ENCODE measurements at regions not wholly inside any gene's neighbourhood (a gene's known extent, or its start where the extent isn't known, plus 50 kb on each side); places are given as distances from the start of the nearest gene placed in this dataset.

GRCh38 chr20:50301165-50301564 is 110.5 kb downstream of the CEBPB start:
- no peak for DNase-seq

DNA sequence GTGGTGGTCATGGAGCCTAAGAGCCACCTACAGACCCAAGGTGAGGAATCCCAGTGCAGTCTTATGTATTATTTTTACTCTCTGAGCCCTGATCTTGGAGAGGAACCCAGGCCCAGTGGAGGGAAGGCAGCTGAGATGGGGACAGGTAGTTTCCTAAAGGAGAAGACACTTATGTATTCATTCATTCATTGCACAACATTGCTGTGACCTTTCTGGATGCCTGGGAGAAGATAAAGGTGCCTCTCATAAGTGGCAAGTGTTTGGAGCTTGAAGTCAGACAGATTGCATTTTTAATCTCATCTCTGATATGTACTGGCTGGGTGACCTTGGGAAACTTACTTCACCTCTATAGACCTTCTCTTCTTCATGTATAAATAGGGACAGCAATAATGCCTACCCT is 111.1 kb downstream of the CEBPB start:
- DNase-seq = no peak

GRCh38 chr20:50302341-50303057 is 111.9 kb downstream of the CEBPB start:
- DNase-seq = no peak

DNA sequence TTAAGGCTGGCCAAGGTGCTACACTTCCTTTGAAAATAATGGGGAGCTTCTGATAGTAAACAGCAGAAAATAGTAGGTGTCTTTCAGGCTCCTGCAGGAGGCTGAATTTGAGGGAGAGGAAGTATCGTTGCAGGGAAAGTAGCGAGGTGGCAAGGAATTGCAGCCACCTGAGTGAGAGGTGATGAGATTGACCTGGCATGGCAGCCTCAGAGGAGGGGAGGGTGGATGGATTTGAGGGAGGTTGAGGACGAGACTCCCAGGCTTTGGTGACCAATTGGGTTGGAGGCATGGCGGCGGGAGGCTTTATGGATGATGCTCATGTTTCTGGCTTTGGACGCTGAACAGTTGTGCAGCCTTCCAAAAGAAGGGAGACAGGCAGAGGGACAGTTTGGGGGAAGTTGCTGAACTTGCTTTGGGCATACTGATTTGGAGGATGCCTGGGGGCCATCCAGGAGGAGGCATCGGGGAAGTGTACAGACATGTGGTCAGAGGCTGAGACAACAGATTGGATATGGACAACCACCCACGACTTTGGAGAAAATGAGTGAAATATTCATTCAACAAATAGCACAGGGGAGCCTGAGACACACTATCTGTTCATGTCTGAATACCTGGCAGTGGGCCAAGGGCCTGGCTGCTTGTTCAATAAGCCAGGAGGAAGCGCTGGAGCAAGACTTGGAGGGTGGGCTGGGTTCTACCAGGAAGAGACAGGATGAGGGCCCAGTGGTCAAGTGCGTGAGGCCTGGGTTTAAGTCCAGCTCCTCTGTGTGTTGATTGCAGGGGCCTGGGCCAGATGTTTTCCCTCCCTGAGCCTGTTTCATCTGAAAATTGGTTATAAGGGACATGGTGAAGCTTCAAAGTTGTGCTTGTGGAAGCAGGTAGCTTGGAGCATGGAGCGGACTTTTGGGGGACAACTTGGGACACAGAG is 113.2 kb downstream of the CEBPB start:
- no peak for DNase-seq

- no peak for DNase-seq
Measured at GRCh38 chr20:50304501-50304856, 113.8 kb downstream of the CEBPB start.

- no peak for DNase-seq
Measured at GRCh38 chr20:50304923-50305635, 114.4 kb downstream of the CEBPB start.

GRCh38 chr20:50305636-50306477 is 115.2 kb downstream of the CEBPB start:
- no peak for DNase-seq

- no peak for DNase-seq
Measured at GRCh38 chr20:50306478-50307423, 116.1 kb downstream of the CEBPB start.

- DNase-seq = no peak
Measured at GRCh38 chr20:50308166-50308512, 117.5 kb downstream of the CEBPB start.

DNA sequence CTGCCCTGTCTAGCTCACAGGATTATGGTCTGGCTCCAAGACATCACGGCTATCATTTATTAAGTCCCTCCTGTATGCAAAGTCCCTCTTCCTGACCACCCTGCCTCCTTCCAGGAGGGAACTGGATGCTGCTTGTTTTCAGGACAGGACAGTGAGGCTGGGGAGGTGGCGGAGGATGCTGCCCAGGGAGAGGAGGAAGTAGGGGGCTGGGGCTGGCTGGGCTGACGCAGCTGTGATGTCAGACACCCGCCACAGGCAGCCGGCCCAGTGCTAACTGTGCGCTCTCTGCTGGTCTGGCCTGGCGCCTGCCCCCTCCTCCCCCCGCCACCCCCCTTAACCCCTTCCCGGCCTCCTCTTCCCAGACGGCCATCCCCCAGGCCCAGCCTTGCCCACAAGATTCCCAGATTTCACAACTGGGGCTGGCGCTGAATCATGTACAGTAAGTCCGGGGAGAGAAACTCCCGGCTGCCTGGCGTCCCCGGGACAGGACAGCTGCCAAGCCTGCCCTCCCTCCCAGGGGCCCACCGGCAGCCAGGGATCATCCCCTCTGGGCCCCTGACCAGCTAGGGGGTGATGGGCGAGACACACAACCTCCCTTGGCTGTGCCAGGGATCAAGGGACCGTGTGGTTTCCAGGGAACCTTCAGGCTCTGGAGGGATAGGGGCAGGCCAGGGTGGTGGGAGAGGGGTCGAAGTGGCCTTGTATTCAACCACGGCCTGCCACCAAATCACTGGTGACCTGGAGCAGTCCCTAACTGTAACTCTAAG is 118.1 kb downstream of the CEBPB start:
- DNase-seq = no peak

DNA sequence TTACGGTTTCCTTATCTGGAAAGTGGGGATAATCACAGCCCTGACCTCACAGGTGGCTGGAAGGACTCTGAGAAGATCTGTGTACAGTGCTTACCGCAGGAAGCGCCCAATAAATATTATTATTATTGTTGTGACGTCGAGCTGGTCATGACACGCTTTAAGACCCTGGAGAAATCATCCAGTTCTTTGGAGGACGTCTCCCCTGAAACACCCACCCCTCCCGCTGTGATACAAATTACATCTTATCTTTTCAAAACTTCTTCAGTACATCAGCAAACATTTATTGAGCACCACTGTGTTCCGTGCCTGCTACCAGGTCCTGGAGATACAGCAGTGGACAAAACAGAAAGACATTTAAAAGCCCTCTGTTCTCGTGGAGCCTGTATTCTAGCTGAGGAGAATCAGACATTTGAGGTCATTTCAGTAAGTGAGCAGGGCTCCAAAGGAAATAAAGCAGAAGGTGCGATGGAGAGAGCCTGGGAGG is 118.7 kb downstream of the CEBPB start:
- DNase-seq = no peak

GRCh38 chr20:50309764-50310672 is 119.4 kb downstream of the CEBPB start:
- DNase-seq = no peak

DNA sequence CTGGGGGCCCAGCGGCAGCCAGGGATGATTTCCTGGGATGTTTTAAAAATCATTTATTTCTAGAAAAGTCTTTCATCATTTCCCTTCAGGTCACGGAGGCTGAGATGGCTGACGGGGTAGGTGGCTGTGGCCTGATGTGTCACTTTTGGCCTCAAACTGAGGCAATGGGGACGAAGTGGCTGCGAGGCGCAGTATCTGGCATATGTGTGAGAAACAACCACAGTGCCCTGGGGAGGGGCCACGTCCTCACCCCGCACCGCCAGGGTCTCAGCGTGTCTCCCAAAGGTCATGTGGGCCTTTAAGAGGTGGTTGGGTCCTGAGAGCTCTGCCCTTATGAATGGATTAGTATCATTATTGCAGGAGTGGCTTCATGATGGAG is 120.0 kb downstream of the CEBPB start:
- peak; percentile 23 for DNase-seq

DNA sequence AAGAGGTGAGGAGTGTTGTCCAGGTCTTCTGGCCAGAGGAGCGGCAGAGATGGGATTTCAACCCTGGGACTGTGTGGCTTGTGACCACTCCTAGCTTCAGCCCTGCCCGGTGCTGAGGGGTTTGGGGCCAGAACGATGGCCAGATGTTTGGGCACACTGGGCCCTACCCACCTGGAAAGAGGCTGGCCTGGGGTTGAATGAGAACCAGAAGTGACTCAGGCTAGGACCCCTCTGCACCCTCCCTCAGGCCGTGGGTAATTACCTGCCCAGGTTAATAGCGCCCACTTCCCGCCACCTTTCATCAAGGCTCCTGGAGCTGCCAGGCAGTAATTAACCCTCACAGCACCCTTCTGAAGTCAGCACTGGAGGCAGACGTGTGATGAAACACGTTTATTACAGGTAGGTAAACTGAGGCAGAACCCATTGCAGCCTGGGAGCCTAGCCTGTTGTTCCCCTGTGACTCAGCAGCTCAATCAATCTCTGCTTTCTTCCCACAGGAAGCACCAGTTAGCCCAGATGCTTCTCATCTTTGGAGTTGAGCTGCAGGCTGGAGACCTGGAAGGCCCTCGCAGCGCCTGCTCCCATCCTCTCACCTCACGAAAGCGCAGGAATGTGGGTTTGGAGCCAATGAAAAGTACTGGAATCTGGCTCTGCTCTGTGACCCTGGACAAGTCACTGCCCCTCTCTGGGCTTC is 120.8 kb downstream of the CEBPB start:
- DNase-seq = no peak

DNA sequence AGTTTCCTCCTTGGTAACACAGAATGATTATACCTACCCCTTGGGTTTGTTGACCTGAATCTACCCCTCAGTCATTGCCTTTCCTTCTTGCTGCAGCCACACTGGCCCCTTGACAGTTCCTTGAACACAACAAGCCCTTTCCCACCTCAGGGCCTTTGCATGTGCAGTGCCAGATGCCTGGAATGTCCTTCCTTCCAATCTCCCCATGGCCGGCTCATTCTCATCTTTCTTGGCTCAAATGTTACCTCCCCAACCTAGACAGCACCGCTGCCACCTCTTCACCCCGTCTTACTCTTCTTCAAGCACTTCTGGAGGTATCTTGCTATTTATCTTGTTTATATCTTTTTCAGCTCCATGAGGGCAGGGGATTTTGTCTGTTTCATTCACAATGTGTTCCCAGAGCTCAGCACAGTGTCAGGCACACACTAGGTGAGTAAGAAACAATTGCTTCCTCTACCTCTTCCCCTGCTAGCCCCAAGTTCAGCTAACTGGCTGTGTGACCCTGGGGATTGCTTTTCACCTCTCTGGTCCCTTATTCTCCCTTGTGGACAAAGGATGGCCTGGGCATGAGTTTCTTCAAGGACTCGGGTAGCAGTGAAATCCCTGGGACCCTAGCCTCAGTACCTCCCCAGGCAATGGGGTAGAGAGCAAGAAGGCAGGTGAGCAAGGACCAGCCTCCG is 121.5 kb downstream of the CEBPB start:
- DNase-seq = no peak

GRCh38 chr20:50312682-50313521 is 122.3 kb downstream of the CEBPB start:
- no peak for DNase-seq

- DNase-seq = no peak
Measured at GRCh38 chr20:50313522-50313820, 122.8 kb downstream of the CEBPB start.

Data from activated CD4-positive, alpha-beta T cell treated with anti-CD3 and anti-CD28 coated beads, Interleukin-2, Interleukin-6, amounts not matched to agents 100 ng/mL and 50 ng/mL, durations not matched to agents 16 hours and 8 hours (primary cell).